ENCODE measurements at regions not wholly inside any gene's neighbourhood (a gene's known extent, or its start where the extent isn't known, plus 50 kb on each side); places are given as distances from the start of the nearest gene placed in this dataset.

DNA sequence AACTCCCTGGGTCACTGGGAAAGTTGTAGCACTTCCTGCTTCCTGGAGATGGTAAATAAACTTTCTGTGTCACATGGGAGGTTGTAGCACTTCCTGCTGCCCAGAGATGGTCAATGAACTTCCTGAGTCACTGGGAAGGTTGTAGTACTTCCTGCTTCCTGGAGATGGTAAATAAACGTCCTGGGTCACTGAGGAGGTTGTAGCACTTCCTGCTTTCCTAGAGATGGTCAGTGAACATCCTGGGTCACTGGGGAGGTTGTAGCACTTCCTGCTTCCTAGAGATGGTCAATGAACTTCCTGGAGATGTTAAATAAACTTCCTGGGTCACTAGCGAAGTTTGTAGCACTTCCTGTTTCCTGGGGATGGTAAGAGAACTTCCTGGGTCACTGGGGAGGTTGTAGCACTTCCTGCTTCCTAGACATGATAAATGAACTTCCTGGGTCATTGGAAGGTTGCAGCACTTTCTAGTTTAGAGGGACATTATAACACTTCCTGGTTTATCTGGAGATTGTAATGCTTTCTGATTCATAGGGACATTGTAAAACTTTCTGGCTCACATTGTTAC is 62.3 kb upstream of the CD99 start:
- H3K9me3 ChIP-seq (ENCODE audit: control insufficient read depth in 2 of 2, insufficient read depth in 1 of 2, low read depth in 1 of 2, low read length in 1 of 2), result peaks cover 0 to 4% of the 10 kb centered on the region in 2 donors
- no peaks in the 10 kb centered on the region for H3K4me1 ChIP-seq (ENCODE audit: control insufficient read depth in 2 of 2, insufficient read depth in 2 of 2, low read length in 1 of 2)
- peak overlapping the region; percentile 55 to 62 for H3K27ac ChIP-seq (ENCODE audit: low read depth in 2 of 2, low read length in 1 of 2)
- 63 to 66% methylated on average over 2 of the region's 2 CpGs for WGBS, 2 donors
- H3K36me3 ChIP-seq (ENCODE audit: control insufficient read depth in 2 of 2, insufficient read depth in 2 of 2, low read length in 1 of 2), result peaks cover 2 to 5% of the 10 kb centered on the region in 2 donors
- H3K27me3 ChIP-seq (ENCODE audit: control insufficient read depth in 1 of 2, insufficient read depth in 2 of 2, low read length in 2 of 2), result no peaks in the 10 kb centered on the region
- no peak overlapping the region for H3K4me3 ChIP-seq (ENCODE audit: low read depth in 1 of 2, low read length in 2 of 2)

- Histone ChIP-seq H3K9me3 (ENCODE audit: control insufficient read depth in 2 of 2, insufficient read depth in 1 of 2, low read depth in 1 of 2, low read length in 1 of 2) (peaks cover 0 to 4% of the 10 kb centered on the region in 2 donors), H3K4me3 (ENCODE audit: low read depth in 1 of 2, low read length in 2 of 2) (no peak overlapping the region), H3K4me1 (ENCODE audit: control insufficient read depth in 2 of 2, insufficient read depth in 2 of 2, low read length in 1 of 2) (no peaks in the 10 kb centered on the region), H3K27ac (ENCODE audit: low read depth in 2 of 2, low read length in 1 of 2) (no peak overlapping the region), H3K36me3 (ENCODE audit: control insufficient read depth in 2 of 2, insufficient read depth in 2 of 2, low read length in 1 of 2) (peaks cover 6 to 7% of the 10 kb centered on the region in 2 donors), H3K27me3 (ENCODE audit: control insufficient read depth in 1 of 2, insufficient read depth in 2 of 2, low read length in 2 of 2) (no peaks in the 10 kb centered on the region)
- WGBS, 2 donors, result 48 to 51% methylated on average over 3 of the region's 3 CpGs
Observed at GRCh38 chrX:2627272-2627867, 63.7 kb upstream of the CD99 start.

- no peak overlapping the region for H3K4me3 ChIP-seq (ENCODE audit: low read depth in 1 of 2, low read length in 2 of 2)
- 90 to 92% methylated on average over 2 of the region's 2 CpGs for WGBS, 2 donors
- no peaks in the 10 kb centered on the region for H3K4me1 ChIP-seq (ENCODE audit: control insufficient read depth in 2 of 2, insufficient read depth in 2 of 2, low read length in 1 of 2)
- H3K27me3 ChIP-seq (ENCODE audit: control insufficient read depth in 1 of 2, insufficient read depth in 2 of 2, low read length in 2 of 2), result no peaks in the 10 kb centered on the region
- H3K27ac ChIP-seq (ENCODE audit: low read depth in 2 of 2, low read length in 1 of 2), result no peak overlapping the region
- peaks cover 7% of the 10 kb centered on the region in 2 donors for H3K36me3 ChIP-seq (ENCODE audit: control insufficient read depth in 2 of 2, insufficient read depth in 2 of 2, low read length in 1 of 2)
- peaks cover 0 to 4% of the 10 kb centered on the region in 2 donors for H3K9me3 ChIP-seq (ENCODE audit: control insufficient read depth in 2 of 2, insufficient read depth in 1 of 2, low read depth in 1 of 2, low read length in 1 of 2)
Observed at GRCh38 chrX:2626750-2627149, 64.3 kb upstream of the CD99 start.

DNA sequence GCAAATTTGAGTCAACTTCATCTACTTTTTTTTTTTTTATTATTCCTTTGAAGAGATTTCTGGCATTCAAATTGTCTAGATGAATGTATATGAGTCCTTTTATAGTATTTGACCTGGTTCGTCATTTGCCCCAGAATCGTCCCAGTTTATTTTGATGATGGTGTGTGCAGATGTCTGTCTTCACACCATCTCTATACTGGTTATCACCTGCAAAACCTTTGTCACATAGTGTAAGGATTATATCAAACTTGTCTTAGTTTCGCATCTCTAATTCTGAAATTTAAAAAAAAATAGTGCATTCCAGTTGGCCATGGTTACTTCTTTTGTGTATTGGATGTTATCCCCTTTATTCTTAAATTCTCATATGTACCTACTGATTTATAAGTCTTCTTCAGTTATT is 70.5 kb upstream of the CD99 start:
- H3K27me3 ChIP-seq (ENCODE audit: control insufficient read depth in 1 of 2, insufficient read depth in 2 of 2, low read length in 2 of 2), result no peaks in the 10 kb centered on the region
- no peak overlapping the region for H3K4me3 ChIP-seq (ENCODE audit: low read depth in 1 of 2, low read length in 2 of 2)
- peaks cover 8 to 9% of the 10 kb centered on the region in 2 donors for H3K36me3 ChIP-seq (ENCODE audit: control insufficient read depth in 2 of 2, insufficient read depth in 2 of 2, low read length in 1 of 2)
- no peak overlapping the region for H3K27ac ChIP-seq (ENCODE audit: low read depth in 2 of 2, low read length in 1 of 2)
- H3K9me3 ChIP-seq (ENCODE audit: control insufficient read depth in 2 of 2, insufficient read depth in 1 of 2, low read depth in 1 of 2, low read length in 1 of 2), result no peaks in the 10 kb centered on the region
- no peaks in the 10 kb centered on the region for H3K4me1 ChIP-seq (ENCODE audit: control insufficient read depth in 2 of 2, insufficient read depth in 2 of 2, low read length in 1 of 2)
- 94 to 96% methylated on average over 3 of the region's 3 CpGs for WGBS, 2 donors

DNA sequence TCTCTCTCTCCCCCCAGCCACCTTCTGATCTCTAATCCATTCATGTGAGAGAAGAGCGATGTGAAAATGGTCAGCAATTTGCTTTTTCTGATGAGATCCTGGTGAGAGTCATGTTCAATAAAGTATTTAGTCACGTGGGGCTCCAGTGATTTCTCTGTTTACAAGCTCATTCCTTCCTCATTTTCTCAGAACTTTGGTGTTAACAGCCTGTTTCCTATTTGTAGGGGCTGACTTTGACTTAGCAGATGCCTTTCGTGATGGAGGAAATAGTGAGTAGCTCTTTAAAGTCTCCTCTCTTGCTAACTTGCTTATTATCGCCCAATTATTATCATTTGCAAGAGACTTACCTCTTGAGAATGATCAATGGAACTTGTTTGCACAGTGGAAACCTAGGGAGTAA is 72.6 kb upstream of the CD99 start:
- H3K36me3 ChIP-seq (ENCODE audit: control insufficient read depth in 2 of 2, insufficient read depth in 2 of 2, low read length in 1 of 2), result peaks cover 9% of the 10 kb centered on the region in 2 donors
- no peaks in the 10 kb centered on the region for H3K9me3 ChIP-seq (ENCODE audit: control insufficient read depth in 2 of 2, insufficient read depth in 1 of 2, low read depth in 1 of 2, low read length in 1 of 2)
- H3K4me3 ChIP-seq (ENCODE audit: low read depth in 1 of 2, low read length in 2 of 2), result no peak overlapping the region
- H3K27me3 ChIP-seq (ENCODE audit: control insufficient read depth in 1 of 2, insufficient read depth in 2 of 2, low read length in 2 of 2), result no peaks in the 10 kb centered on the region
- H3K27ac ChIP-seq (ENCODE audit: low read depth in 2 of 2, low read length in 1 of 2), result no peak overlapping the region
- 52 to 56% methylated on average over 4 of the region's 4 CpGs for WGBS, 2 donors
- H3K4me1 ChIP-seq (ENCODE audit: control insufficient read depth in 2 of 2, insufficient read depth in 2 of 2, low read length in 1 of 2), result no peaks in the 10 kb centered on the region

DNA sequence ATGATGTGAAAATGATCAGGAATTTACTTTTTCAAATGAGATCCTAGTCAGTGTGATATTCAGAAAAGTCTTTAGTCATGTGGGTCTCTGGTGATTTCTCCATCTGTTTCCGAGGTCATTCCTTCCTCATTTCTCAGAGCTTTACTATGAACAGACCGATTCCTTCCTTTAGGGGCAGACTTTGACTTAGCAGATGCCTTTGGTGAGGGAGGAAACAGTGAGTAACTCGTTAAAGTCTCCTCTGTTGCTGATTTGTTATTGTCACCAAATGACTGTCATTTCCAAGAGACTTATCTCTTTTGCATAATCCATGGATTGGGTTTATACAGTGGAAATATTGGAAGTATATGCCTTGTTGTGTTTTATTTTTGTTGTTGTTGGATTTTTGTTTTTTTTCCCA is 76.2 kb upstream of the CD99 start:
- Histone ChIP-seq H3K27me3 (ENCODE audit: control insufficient read depth in 1 of 2, insufficient read depth in 2 of 2, low read length in 2 of 2) (no peaks in the 10 kb centered on the region), H3K4me3 (ENCODE audit: low read depth in 1 of 2, low read length in 2 of 2) (no peak overlapping the region), H3K4me1 (ENCODE audit: control insufficient read depth in 2 of 2, insufficient read depth in 2 of 2, low read length in 1 of 2) (no peaks in the 10 kb centered on the region), H3K9me3 (ENCODE audit: control insufficient read depth in 2 of 2, insufficient read depth in 1 of 2, low read depth in 1 of 2, low read length in 1 of 2) (no peaks in the 10 kb centered on the region), H3K36me3 (ENCODE audit: control insufficient read depth in 2 of 2, insufficient read depth in 2 of 2, low read length in 1 of 2) (peaks cover 7 to 9% of the 10 kb centered on the region in 2 donors), H3K27ac (ENCODE audit: low read depth in 2 of 2, low read length in 1 of 2) (no peak overlapping the region)
- 25 to 45% methylated on average over 3 of the region's 3 CpGs for WGBS, 2 donors

GRCh38 chrX:2610246-2611170 is 80.6 kb upstream of the CD99 start:
- peaks cover 0 to 6% of the 10 kb centered on the region in 2 donors for H3K4me1 ChIP-seq (ENCODE audit: control insufficient read depth in 2 of 2, insufficient read depth in 2 of 2, low read length in 1 of 2)
- H3K4me3 ChIP-seq (ENCODE audit: low read depth in 1 of 2, low read length in 2 of 2), result peak overlapping the region; percentile 10 to 93
- peak overlapping the region in 1 of 2 donors; percentile 50 for H3K27ac ChIP-seq (ENCODE audit: low read depth in 2 of 2, low read length in 1 of 2)

DNA sequence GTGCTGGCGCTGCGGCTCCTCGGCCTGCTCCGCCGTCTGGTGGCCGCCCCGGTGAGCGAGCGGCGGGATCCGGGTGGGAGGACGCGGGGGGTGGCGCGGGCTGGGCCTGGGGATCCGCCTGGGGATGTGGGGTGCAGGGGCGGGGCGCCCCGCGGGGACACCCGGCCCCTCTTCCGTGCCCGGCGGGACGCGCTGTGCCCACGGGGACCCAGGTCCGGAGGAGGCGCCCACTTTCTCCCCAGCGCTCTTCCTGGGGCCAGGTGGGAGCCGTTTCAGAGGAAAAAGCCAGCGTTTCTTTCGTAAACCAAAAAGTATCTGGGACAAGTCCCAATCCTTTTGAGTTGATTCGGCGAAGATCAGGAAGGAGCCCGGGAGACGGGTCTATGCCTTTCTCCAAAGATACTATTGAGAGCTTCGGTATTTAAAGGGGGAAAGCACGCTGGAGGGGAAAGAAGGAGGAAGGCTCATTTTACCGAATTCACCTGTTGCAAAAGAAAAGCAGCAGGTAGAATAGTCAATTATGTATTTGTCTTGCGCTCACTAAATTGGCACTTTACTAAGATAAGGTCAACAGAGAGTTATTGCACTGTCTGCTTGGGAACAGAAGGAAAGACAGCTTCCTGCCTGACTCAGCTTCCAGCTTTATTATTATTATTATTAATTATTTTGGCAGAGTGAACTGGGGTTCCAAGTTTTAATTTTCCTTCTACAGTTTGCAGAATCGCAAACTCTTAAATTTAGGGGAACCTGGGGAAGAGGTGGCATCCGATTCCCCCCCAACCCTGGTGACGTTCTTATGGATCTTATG is 81.5 kb upstream of the CD99 start:
- Histone ChIP-seq H3K27ac (ENCODE audit: low read depth in 2 of 2, low read length in 1 of 2) (peak overlapping the region; percentile 77 to 88), H3K4me1 (ENCODE audit: control insufficient read depth in 2 of 2, insufficient read depth in 2 of 2, low read length in 1 of 2) (peaks cover 0 to 6% of the 10 kb centered on the region in 2 donors), H3K36me3 (ENCODE audit: control insufficient read depth in 2 of 2, insufficient read depth in 2 of 2, low read length in 1 of 2) (peaks cover 0 to 4% of the 10 kb centered on the region in 2 donors), H3K27me3 (ENCODE audit: control insufficient read depth in 1 of 2, insufficient read depth in 2 of 2, low read length in 2 of 2) (no peaks in the 10 kb centered on the region), H3K4me3 (ENCODE audit: low read depth in 1 of 2, low read length in 2 of 2) (peak overlapping the region; percentile 81 to 93), H3K9me3 (ENCODE audit: control insufficient read depth in 2 of 2, insufficient read depth in 1 of 2, low read depth in 1 of 2, low read length in 1 of 2) (no peaks in the 10 kb centered on the region)
- WGBS, 2 donors, result 0% methylated on average over 41 to 44 of the region's 44 CpGs

More at GRCh38 chrX:2610246-2611170, 80.6 kb upstream of the CD99 start:
- no peaks in the 10 kb centered on the region for H3K27me3 ChIP-seq (ENCODE audit: control insufficient read depth in 1 of 2, insufficient read depth in 2 of 2, low read length in 2 of 2)
- H3K9me3 ChIP-seq (ENCODE audit: control insufficient read depth in 2 of 2, insufficient read depth in 1 of 2, low read depth in 1 of 2, low read length in 1 of 2), result no peaks in the 10 kb centered on the region
- peaks cover under 1 to 4% of the 10 kb centered on the region in 2 donors for H3K36me3 ChIP-seq (ENCODE audit: control insufficient read depth in 2 of 2, insufficient read depth in 2 of 2, low read length in 1 of 2)
- 31 to 41% methylated on average over 10 of the region's 10 CpGs for WGBS, 2 donors
